ENCODE measurements at regions not wholly inside any gene's neighbourhood (a gene's known extent, or its start where the extent isn't known, plus 50 kb on each side); places are given as distances from the start of the nearest gene placed in this dataset.
A peak's percentile ranks its signal among the peaks of the same experiment; 100 is the strongest.

DNA sequence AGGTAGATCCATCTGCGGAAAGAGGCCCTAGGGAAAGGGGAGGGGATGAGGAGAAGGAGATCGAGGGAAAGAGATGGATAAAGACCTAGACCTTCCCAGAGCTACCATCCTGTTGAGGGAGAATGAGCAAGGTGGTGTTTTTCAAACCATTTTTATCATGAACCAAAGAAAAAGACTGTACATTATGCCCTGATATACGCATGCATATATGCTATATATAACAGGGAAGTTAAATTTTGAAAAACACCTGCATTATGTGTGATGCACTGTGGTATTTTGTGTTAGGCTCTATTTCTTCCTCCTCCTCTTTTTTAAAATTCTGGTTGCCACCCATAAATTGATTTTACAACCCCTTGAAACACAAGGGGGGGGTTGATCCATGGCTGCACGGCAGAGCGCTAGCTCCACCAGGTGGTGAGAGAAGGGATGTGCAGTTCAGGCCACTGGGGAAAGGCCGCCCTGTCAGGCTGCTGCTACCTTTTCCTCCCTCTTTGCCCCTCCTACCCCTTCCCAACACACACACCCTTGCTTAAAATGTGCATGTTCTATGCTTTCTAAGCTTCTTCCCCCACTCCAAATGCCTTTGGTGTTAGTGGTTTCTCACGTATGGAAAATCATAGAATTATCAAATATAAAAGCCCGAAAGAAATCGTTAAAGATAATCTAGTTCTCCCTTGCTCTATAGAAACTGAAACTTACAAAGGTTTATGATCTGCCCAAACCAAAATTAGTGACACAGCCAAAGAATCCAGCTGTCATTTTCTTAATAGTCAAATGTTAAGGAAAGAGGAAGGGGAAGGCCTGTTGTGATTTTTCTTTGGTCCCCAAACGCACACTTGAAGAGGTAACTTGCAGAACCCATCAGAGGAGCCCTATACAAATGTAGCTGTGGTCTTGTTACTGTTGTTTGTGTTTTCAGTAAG, 262.0 kb upstream of the UMPS start:
- peak; percentile 42 for DNase-seq (ENCODE audit: low read depth)
- no peak overlapping the region for H3K4me3 ChIP-seq (ENCODE audit: low read depth, low read length)
- TF ChIP-seq, protein P1, sequence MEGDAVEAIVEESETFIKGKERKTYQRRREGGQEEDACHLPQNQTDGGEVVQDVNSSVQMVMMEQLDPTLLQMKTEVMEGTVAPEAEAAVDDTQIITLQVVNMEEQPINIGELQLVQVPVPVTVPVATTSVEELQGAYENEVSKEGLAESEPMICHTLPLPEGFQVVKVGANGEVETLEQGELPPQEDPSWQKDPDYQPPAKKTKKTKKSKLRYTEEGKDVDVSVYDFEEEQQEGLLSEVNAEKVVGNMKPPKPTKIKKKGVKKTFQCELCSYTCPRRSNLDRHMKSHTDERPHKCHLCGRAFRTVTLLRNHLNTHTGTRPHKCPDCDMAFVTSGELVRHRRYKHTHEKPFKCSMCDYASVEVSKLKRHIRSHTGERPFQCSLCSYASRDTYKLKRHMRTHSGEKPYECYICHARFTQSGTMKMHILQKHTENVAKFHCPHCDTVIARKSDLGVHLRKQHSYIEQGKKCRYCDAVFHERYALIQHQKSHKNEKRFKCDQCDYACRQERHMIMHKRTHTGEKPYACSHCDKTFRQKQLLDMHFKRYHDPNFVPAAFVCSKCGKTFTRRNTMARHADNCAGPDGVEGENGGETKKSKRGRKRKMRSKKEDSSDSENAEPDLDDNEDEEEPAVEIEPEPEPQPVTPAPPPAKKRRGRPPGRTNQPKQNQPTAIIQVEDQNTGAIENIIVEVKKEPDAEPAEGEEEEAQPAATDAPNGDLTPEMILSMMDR (IDR thresholded peaks at IDR 0.05; ENCODE audit: insufficient read depth, low read depth, low read length): peak; percentile 99

DNA sequence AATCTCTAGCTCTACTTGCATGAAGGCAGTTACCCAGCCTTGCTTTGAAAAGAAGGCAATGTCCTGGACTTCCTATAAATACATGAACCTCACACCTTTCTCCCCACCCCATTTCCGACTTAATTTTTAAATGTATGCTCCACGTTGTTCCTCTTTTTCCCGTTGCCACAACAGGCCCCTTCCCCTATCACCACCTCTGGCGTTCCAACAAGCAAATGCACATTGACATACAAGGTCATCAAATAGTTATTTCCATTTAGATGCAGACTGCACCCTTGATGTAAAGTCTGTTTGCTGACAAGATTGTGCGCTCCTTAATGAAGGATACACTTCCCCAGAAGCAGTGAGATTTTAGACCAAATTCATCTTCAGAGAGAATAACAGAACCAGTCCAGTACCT, 260.7 kb upstream of the UMPS start:
- no peak for DNase-seq (ENCODE audit: low read depth)
- H3K4me3 ChIP-seq (ENCODE audit: low read depth, low read length): no peak overlapping the region
- TF ChIP-seq, protein P1 (IDR thresholded peaks at IDR 0.05; ENCODE audit: insufficient read depth, low read depth, low read length): no peak

DNA sequence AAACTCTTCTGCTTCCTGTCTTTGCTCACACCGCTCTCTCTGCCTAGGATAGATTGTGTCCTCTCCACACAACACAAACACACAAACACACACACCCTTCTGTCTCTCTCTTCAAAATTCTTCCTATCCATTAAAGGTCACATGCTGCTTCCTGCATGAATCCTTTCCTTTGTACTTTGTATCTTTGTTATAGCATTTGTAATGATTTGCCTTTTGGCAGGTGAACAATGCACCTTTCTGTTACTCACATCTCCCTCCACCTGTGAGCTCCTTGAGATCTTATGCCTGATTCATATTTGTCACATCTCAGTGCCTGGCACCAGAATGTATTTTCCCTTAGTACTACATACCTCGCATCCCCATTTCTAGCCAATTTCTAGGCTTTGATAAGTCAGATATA, 251.4 kb upstream of the UMPS start:
- TF ChIP-seq, protein P1 (IDR thresholded peaks at IDR 0.05; ENCODE audit: insufficient read depth, low read depth, low read length): no peak
- no peak for DNase-seq (ENCODE audit: low read depth)
- no peak overlapping the region for H3K4me3 ChIP-seq (ENCODE audit: low read depth, low read length)

DNA sequence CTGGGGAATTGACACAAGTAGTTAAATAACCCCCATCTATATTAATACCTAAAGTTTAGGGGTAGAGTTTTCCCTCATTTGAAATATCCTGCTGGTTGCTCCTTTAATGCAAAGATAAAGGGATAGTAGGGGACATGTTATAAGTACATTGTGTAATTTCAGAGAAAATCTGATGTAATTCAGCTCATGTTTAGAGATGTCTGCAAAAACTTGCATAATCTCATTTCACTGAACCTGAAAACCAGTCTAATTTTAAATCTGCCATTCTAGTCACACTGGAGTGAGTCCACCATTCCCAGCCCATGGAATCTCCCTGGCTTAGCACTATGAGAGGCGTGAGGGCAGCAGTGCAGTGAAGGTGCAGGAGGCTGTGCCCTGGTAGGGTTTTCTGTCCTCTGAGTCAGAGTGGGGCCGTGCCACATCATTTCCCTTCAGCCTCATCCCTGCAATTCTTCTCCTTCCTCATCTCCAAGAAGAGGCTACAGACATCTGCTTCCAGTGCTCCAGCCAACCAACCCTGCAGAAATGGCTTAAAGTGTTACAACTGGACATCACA, 246.3 kb upstream of the UMPS start:
- peak; percentile 8 for DNase-seq (ENCODE audit: low read depth)
- TF ChIP-seq, protein P1 (IDR thresholded peaks at IDR 0.05; ENCODE audit: insufficient read depth, low read depth, low read length): no peak

DNA sequence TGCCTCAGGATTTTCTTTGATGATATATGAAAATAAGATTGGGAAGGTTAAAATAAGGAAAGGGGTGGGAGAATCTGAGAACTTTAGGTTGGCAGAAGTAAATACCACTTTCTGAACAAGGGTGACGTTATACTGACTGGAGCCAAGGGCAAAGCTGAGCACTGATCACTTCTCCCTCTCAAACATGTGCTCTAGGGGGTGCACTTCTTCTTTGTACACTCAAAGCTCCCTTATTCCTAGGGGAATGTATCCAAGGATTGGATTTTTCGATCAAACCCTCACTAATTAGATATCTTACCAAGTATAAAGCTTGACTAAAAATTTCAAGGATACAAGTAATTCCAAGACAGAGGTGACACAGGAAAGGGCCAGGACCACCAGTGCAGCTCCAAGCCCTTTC, 243.9 kb upstream of the UMPS start:
- H3K4me3 ChIP-seq (ENCODE audit: low read depth, low read length): no peak overlapping the region
- DNase-seq (ENCODE audit: low read depth): no peak
- TF ChIP-seq, protein P1 (IDR thresholded peaks at IDR 0.05; ENCODE audit: insufficient read depth, low read depth, low read length): no peak

More for the DNA sequence above, 246.3 kb upstream of the UMPS start:
- no peak overlapping the region for H3K4me3 ChIP-seq (ENCODE audit: low read depth, low read length)

DNA sequence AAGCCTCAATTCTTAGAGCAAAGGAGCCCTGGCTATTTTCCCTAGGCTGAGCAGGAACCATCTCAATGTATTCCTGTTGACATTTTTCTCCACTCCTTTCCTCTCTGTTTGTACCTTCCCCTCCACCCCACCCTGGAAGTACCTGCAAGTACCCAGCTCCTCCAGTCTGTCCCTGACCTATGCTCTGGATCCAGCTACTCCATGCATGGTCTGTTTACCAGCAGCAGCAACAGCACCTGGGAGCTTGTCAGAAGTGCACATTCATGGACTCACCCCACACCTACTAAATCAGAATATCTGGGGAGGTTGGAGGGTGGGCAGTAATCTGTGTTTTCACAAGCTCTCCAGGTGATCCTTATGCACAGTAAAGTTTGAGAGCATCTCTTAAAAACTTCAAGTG, 240.7 kb upstream of the UMPS start:
- no peak for DNase-seq (ENCODE audit: low read depth)
- H3K4me3 ChIP-seq (ENCODE audit: low read depth, low read length): no peak overlapping the region
- TF ChIP-seq, protein P1 (IDR thresholded peaks at IDR 0.05; ENCODE audit: insufficient read depth, low read depth, low read length): no peak
